ENCODE measurements at regions not wholly inside any gene's neighbourhood (a gene's known extent, or its start where the extent isn't known, plus 50 kb on each side); places are given as distances from the start of the nearest gene placed in this dataset.

DNA sequence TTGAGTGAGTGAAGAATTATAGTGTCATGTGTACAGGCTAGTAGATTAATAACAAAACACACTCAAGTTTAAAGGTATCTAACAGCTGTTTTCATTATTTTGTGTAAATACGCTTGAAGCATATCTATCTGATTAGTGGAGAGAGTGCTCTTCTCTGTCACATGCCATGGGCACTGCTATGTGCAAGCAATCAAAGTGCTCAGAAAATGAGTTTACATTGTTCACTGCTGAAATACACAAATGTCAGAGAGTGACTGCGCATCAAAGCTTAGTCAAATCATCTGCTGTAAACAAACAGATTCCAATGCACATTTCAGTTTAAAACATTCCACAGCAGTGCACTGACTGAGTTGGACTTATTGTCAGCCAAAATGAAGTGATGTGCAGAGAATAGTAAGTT is 423.4 kb downstream of the ZEB2 start:
- TF ChIP-seq, protein P1, sequence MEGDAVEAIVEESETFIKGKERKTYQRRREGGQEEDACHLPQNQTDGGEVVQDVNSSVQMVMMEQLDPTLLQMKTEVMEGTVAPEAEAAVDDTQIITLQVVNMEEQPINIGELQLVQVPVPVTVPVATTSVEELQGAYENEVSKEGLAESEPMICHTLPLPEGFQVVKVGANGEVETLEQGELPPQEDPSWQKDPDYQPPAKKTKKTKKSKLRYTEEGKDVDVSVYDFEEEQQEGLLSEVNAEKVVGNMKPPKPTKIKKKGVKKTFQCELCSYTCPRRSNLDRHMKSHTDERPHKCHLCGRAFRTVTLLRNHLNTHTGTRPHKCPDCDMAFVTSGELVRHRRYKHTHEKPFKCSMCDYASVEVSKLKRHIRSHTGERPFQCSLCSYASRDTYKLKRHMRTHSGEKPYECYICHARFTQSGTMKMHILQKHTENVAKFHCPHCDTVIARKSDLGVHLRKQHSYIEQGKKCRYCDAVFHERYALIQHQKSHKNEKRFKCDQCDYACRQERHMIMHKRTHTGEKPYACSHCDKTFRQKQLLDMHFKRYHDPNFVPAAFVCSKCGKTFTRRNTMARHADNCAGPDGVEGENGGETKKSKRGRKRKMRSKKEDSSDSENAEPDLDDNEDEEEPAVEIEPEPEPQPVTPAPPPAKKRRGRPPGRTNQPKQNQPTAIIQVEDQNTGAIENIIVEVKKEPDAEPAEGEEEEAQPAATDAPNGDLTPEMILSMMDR (IDR thresholded peaks at IDR 0.05) = no peak
- no peak for TF ChIP-seq POLR2A (IDR thresholded peaks at IDR 0.05)

Data from Peyer's patch (tissue), 4 donors.